ENCODE measurements at regions not wholly inside any gene's neighbourhood (a gene's known extent, or its start where the extent isn't known, plus 50 kb on each side); places are given as distances from the start of the nearest gene placed in this dataset.

GRCh38 chr11:95337175-95337957 is 106.4 kb upstream of the SESN3 start:
- H3K27me3 ChIP-seq (replicated peaks in 2 of 5; ENCODE audit: control insufficient read depth in 4 of 5, insufficient read depth in 5 of 5, low read length in 4 of 5), result no peaks in the 10 kb centered on the region
- WGBS (ENCODE audit: insufficient coverage), result 13% methylated on average over 8 of the region's 14 CpGs
- peak overlapping the region in 5 of 7 experiments; percentile 26 to 62 (median 37) for H3K4me3 ChIP-seq (ENCODE audit: control insufficient read depth in 1 of 7, extremely low read depth in 1 of 7, insufficient read depth in 4 of 7, low read depth in 2 of 7, low read length in 6 of 7)
- no peaks in the 10 kb centered on the region for H3K9me3 ChIP-seq (ENCODE audit: control extremely low read depth in 1 of 5, control insufficient read depth in 4 of 5, insufficient read depth in 2 of 5, low read depth in 1 of 5, low read length in 4 of 5)
- peak; percentile 66 to 93 (median 92) for DNase-seq
- no peaks in the 10 kb centered on the region for H3K36me3 ChIP-seq (ENCODE audit: control insufficient read depth in 4 of 4, insufficient read depth in 4 of 4, low read length in 3 of 4)
- peaks cover 19 to 34% (median 30%) of the 10 kb centered on the region in 4 experiments for H3K4me1 ChIP-seq (ENCODE audit: control extremely low read depth in 1 of 4, control insufficient read depth in 4 of 4, insufficient read depth in 4 of 4, low read length in 3 of 4)
- POLR2A ChIA-PET, result interaction anchor here (0.5 to 0.6 kb wide), 2 partner anchors 436 to 1597 kb away, joined by 3 to 4 read pairs; no protein-coding TSS in a partner anchor
- CTCF ChIA-PET, result interaction anchor here (1.0 to 2.1 kb wide), 6 partner anchors 18 to 372 kb away, joined by 3 to 8 read pairs (median 4); partner anchors contain the start of gene SESN3
- peak overlapping the region; percentile 34 to 71 for H3K27ac ChIP-seq (ENCODE audit: insufficient read depth in 1 of 2, low read depth in 1 of 2, low read length in 2 of 2, poor library complexity in 1 of 2, severe bottlenecking in 2 of 2)

GRCh38 chr11:95335989-95336388 is 105.0 kb upstream of the SESN3 start:
- H3K4me1 ChIP-seq (ENCODE audit: control extremely low read depth in 1 of 4, control insufficient read depth in 4 of 4, insufficient read depth in 4 of 4, low read length in 3 of 4), result peaks cover 19 to 34% (median 30%) of the 10 kb centered on the region in 4 experiments
- peak overlapping the region in 1 of 7 experiments; percentile 6 for H3K4me3 ChIP-seq (ENCODE audit: control insufficient read depth in 1 of 7, extremely low read depth in 1 of 7, insufficient read depth in 4 of 7, low read depth in 2 of 7, low read length in 6 of 7)
- H3K9me3 ChIP-seq (ENCODE audit: control extremely low read depth in 1 of 5, control insufficient read depth in 4 of 5, insufficient read depth in 2 of 5, low read depth in 1 of 5, low read length in 4 of 5), result no peaks in the 10 kb centered on the region
- H3K27ac ChIP-seq (ENCODE audit: insufficient read depth in 1 of 2, low read depth in 1 of 2, low read length in 2 of 2, poor library complexity in 1 of 2, severe bottlenecking in 2 of 2), result no peak overlapping the region
- ChIA-PET POLR2A (no interaction called here), CTCF (no interaction called here)
- DNase-seq, result peak; percentile 53 to 92 (median 86)
- no peaks in the 10 kb centered on the region for H3K27me3 ChIP-seq (replicated peaks in 2 of 5; ENCODE audit: control insufficient read depth in 4 of 5, insufficient read depth in 5 of 5, low read length in 4 of 5)
- 60% methylated on average over 1 of the region's 3 CpGs for WGBS (ENCODE audit: insufficient coverage)
- no peaks in the 10 kb centered on the region for H3K36me3 ChIP-seq (ENCODE audit: control insufficient read depth in 4 of 4, insufficient read depth in 4 of 4, low read length in 3 of 4)

GRCh38 chr11:95331161-95331560 is 100.2 kb upstream of the SESN3 start:
- no peaks in the 10 kb centered on the region for H3K9me3 ChIP-seq (ENCODE audit: control extremely low read depth in 1 of 5, control insufficient read depth in 4 of 5, insufficient read depth in 2 of 5, low read depth in 1 of 5, low read length in 4 of 5)
- H3K27me3 ChIP-seq (replicated peaks in 2 of 5; ENCODE audit: control insufficient read depth in 4 of 5, insufficient read depth in 5 of 5, low read length in 4 of 5), result no peaks in the 10 kb centered on the region
- no peak overlapping the region for H3K27ac ChIP-seq (ENCODE audit: insufficient read depth in 1 of 2, low read depth in 1 of 2, low read length in 2 of 2, poor library complexity in 1 of 2, severe bottlenecking in 2 of 2)
- peaks cover under 1 to 10% (median 6%) of the 10 kb centered on the region in 4 experiments for H3K4me1 ChIP-seq (ENCODE audit: control extremely low read depth in 1 of 4, control insufficient read depth in 4 of 4, insufficient read depth in 4 of 4, low read length in 3 of 4)
- H3K36me3 ChIP-seq (ENCODE audit: control insufficient read depth in 4 of 4, insufficient read depth in 4 of 4, low read length in 3 of 4), result no peaks in the 10 kb centered on the region
- 100% methylated on average over 1 of the region's 1 CpG for WGBS (ENCODE audit: insufficient coverage)
- POLR2A ChIA-PET, result no interaction called here
- H3K4me3 ChIP-seq (ENCODE audit: control insufficient read depth in 1 of 7, extremely low read depth in 1 of 7, insufficient read depth in 4 of 7, low read depth in 2 of 7, low read length in 6 of 7), result no peak overlapping the region
- CTCF ChIA-PET, result interaction anchor here (1.1 to 2.1 kb wide), 2 partner anchors 12 to 126 kb away, joined by 3 to 4 read pairs; no protein-coding TSS in a partner anchor
- no peak for DNase-seq

GRCh38 chr11:95330302-95330701 is 99.3 kb upstream of the SESN3 start:
- CTCF ChIA-PET, result interaction anchor here (1.1 to 2.1 kb wide), 2 partner anchors 12 to 125 kb away, joined by 3 to 4 read pairs; no protein-coding TSS in a partner anchor
- 100% methylated on average over 1 of the region's 1 CpG for WGBS (ENCODE audit: insufficient coverage)
- DNase-seq, result no peak

GRCh38 chr11:95327273-95327948 is 96.4 kb upstream of the SESN3 start:
- no peak overlapping the region for H3K27ac ChIP-seq (ENCODE audit: insufficient read depth in 1 of 2, low read depth in 1 of 2, low read length in 2 of 2, poor library complexity in 1 of 2, severe bottlenecking in 2 of 2)
- POLR2A ChIA-PET, result no interaction called here
- no peaks in the 10 kb centered on the region for H3K4me1 ChIP-seq (ENCODE audit: control extremely low read depth in 1 of 4, control insufficient read depth in 4 of 4, insufficient read depth in 4 of 4, low read length in 3 of 4)
- DNase-seq, result no peak
- H3K36me3 ChIP-seq (ENCODE audit: control insufficient read depth in 4 of 4, insufficient read depth in 4 of 4, low read length in 3 of 4), result no peaks in the 10 kb centered on the region
- CTCF ChIA-PET, result no interaction called here
- no peaks in the 10 kb centered on the region for H3K9me3 ChIP-seq (ENCODE audit: control extremely low read depth in 1 of 5, control insufficient read depth in 4 of 5, insufficient read depth in 2 of 5, low read depth in 1 of 5, low read length in 4 of 5)
- WGBS (ENCODE audit: insufficient coverage), result 94% methylated on average over 2 of the region's 2 CpGs
- H3K4me3 ChIP-seq (ENCODE audit: control insufficient read depth in 1 of 7, extremely low read depth in 1 of 7, insufficient read depth in 4 of 7, low read depth in 2 of 7, low read length in 6 of 7), result no peak overlapping the region
- H3K27me3 ChIP-seq (replicated peaks in 2 of 5; ENCODE audit: control insufficient read depth in 4 of 5, insufficient read depth in 5 of 5, low read length in 4 of 5), result no peaks in the 10 kb centered on the region

More at GRCh38 chr11:95330302-95330701, 99.3 kb upstream of the SESN3 start:
- no peak overlapping the region for H3K27ac ChIP-seq (ENCODE audit: insufficient read depth in 1 of 2, low read depth in 1 of 2, low read length in 2 of 2, poor library complexity in 1 of 2, severe bottlenecking in 2 of 2)
- no peak overlapping the region for H3K4me3 ChIP-seq (ENCODE audit: control insufficient read depth in 1 of 7, extremely low read depth in 1 of 7, insufficient read depth in 4 of 7, low read depth in 2 of 7, low read length in 6 of 7)
- H3K9me3 ChIP-seq (ENCODE audit: control extremely low read depth in 1 of 5, control insufficient read depth in 4 of 5, insufficient read depth in 2 of 5, low read depth in 1 of 5, low read length in 4 of 5), result no peaks in the 10 kb centered on the region
- no peaks in the 10 kb centered on the region for H3K36me3 ChIP-seq (ENCODE audit: control insufficient read depth in 4 of 4, insufficient read depth in 4 of 4, low read length in 3 of 4)
- H3K27me3 ChIP-seq (replicated peaks in 2 of 5; ENCODE audit: control insufficient read depth in 4 of 5, insufficient read depth in 5 of 5, low read length in 4 of 5), result no peaks in the 10 kb centered on the region
- peaks cover 0 to 3% (median 0%) of the 10 kb centered on the region in 4 experiments for H3K4me1 ChIP-seq (ENCODE audit: control extremely low read depth in 1 of 4, control insufficient read depth in 4 of 4, insufficient read depth in 4 of 4, low read length in 3 of 4)
- POLR2A ChIA-PET, result no interaction called here

- Histone ChIP-seq H3K4me3 (ENCODE audit: control insufficient read depth in 1 of 7, extremely low read depth in 1 of 7, insufficient read depth in 4 of 7, low read depth in 2 of 7, low read length in 6 of 7) (no peak overlapping the region), H3K27ac (ENCODE audit: insufficient read depth in 1 of 2, low read depth in 1 of 2, low read length in 2 of 2, poor library complexity in 1 of 2, severe bottlenecking in 2 of 2) (no peak overlapping the region), H3K4me1 (ENCODE audit: control extremely low read depth in 1 of 4, control insufficient read depth in 4 of 4, insufficient read depth in 4 of 4, low read length in 3 of 4) (no peaks in the 10 kb centered on the region), H3K9me3 (ENCODE audit: control extremely low read depth in 1 of 5, control insufficient read depth in 4 of 5, insufficient read depth in 2 of 5, low read depth in 1 of 5, low read length in 4 of 5) (no peaks in the 10 kb centered on the region), H3K36me3 (ENCODE audit: control insufficient read depth in 4 of 4, insufficient read depth in 4 of 4, low read length in 3 of 4) (no peaks in the 10 kb centered on the region), H3K27me3 (replicated peaks in 2 of 5; ENCODE audit: control insufficient read depth in 4 of 5, insufficient read depth in 5 of 5, low read length in 4 of 5) (no peaks in the 10 kb centered on the region)
- POLR2A ChIA-PET, result no interaction called here
- 95% methylated on average over 6 of the region's 8 CpGs for WGBS (ENCODE audit: insufficient coverage)
- CTCF ChIA-PET, result no interaction called here
- no peak for DNase-seq
Measured at GRCh38 chr11:95325777-95326258, 94.8 kb upstream of the SESN3 start.

GRCh38 chr11:95324826-95325225 is 93.8 kb upstream of the SESN3 start:
- no CpG with 5 or more reads among the region's 1 CpG for WGBS (ENCODE audit: insufficient coverage)
- H3K27me3 ChIP-seq (replicated peaks in 2 of 5; ENCODE audit: control insufficient read depth in 4 of 5, insufficient read depth in 5 of 5, low read length in 4 of 5), result no peaks in the 10 kb centered on the region
- no peaks in the 10 kb centered on the region for H3K4me1 ChIP-seq (ENCODE audit: control extremely low read depth in 1 of 4, control insufficient read depth in 4 of 4, insufficient read depth in 4 of 4, low read length in 3 of 4)
- POLR2A ChIA-PET, result no interaction called here
- no peak for DNase-seq
- no peak overlapping the region for H3K27ac ChIP-seq (ENCODE audit: insufficient read depth in 1 of 2, low read depth in 1 of 2, low read length in 2 of 2, poor library complexity in 1 of 2, severe bottlenecking in 2 of 2)
- H3K9me3 ChIP-seq (ENCODE audit: control extremely low read depth in 1 of 5, control insufficient read depth in 4 of 5, insufficient read depth in 2 of 5, low read depth in 1 of 5, low read length in 4 of 5), result no peaks in the 10 kb centered on the region
- CTCF ChIA-PET, result no interaction called here
- H3K4me3 ChIP-seq (ENCODE audit: control insufficient read depth in 1 of 7, extremely low read depth in 1 of 7, insufficient read depth in 4 of 7, low read depth in 2 of 7, low read length in 6 of 7), result no peak overlapping the region
- no peaks in the 10 kb centered on the region for H3K36me3 ChIP-seq (ENCODE audit: control insufficient read depth in 4 of 4, insufficient read depth in 4 of 4, low read length in 3 of 4)
